IMR-90 (cell line): ENCODE measurements at regions not wholly inside any gene's neighbourhood (a gene's known extent, or its start where the extent isn't known, plus 50 kb on each side); places are given as distances from the start of the nearest gene placed in this dataset.

Source experiments
- CEBPB ChIP-seq: IDR thresholded peaks from 2 replicates; pipeline ENCODE4 v1.6.1; 2012; ENCODE audit warnings: low read depth, low read length, improper control_type of control experiment
- FOS ChIP-seq: fragments of 150-350 bp; IDR thresholded peaks from 2 replicates; pipeline ENCODE4 v1.6.1; 2016; ENCODE audit warnings: low read depth, low read length
- MAFK ChIP-seq: IDR thresholded peaks from 2 replicates; pipeline ENCODE4 v1.6.1; 2012; ENCODE audit warnings: low read depth, low read length, improper control_type of control experiment
- MXI1 ChIP-seq: IDR thresholded peaks from 2 replicates; pipeline ENCODE4 v1.6.1; 2012; ENCODE audit warnings: low read depth, mild to moderate bottlenecking, low read length, moderate library complexity, borderline replicate concordance
- NFE2L2 ChIP-seq: fragments of 150-350 bp; IDR thresholded peaks from 2 replicates; pipeline ENCODE4 v1.6.1; 2016; ENCODE audit warnings: low read depth, mild to moderate bottlenecking, low read length
- POLR2A ChIP-seq: IDR thresholded peaks from 2 replicates; pipeline ENCODE4 v1.6.1; 2012; ENCODE audit warnings: mild to moderate bottlenecking, low read depth, low read length
- RAD21 ChIP-seq: IDR thresholded peaks from 2 replicates; pipeline ENCODE4 v1.6.1; 2012; ENCODE audit warnings: low read length, improper control_type of control experiment
- RCOR1 ChIP-seq: IDR thresholded peaks from 2 replicates; pipeline ENCODE4 v1.6.1; 2012; ENCODE audit warnings: mild to moderate bottlenecking, low read length, improper control_type of control experiment; ENCODE audit not compliant: insufficient replicate concordance
- TF ChIP-seq, protein P1 (sequence below): conservative IDR thresholded peaks from 2 replicates; pipeline ENCODE4 v1.5.1; 2012; ENCODE audit warnings: mild to moderate bottlenecking, low read depth, low read length, improper control_type of control experiment
- TF ChIP-seq, protein P2 (sequence below): fragments of 150-350 bp; IDR thresholded peaks from 2 replicates; pipeline ENCODE4 v1.6.1; 2017; ENCODE audit warnings: mild to moderate bottlenecking, antibody characterized with exemption, low read length, low read depth
- TF ChIP-seq, protein P3 (sequence below): fragments of 150-350 bp; IDR thresholded peaks from 2 replicates; pipeline ENCODE4 v1.6.1; 2016; ENCODE audit warnings: low read depth, mild to moderate bottlenecking, low read length, moderate library complexity, borderline replicate concordance

DNA sequence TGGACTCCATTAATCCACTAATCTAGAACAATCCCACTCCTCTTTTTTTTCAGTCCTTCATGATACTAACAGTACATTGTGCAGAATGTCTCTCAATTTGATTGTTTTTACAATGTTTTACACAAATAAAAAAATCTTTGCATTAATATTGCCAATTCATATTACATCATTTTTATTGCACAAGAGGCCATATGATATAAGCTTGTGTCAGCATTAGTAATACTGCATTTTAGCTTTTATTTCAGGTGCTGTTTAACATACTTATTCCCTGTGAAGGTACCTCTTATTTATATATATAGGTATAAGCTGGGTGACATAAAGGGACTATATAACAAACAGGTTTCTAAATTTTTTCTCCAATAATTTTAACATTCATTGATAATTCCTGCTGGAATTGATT is 737.4 kb downstream of the DNAH5 start:
- no peak for TF ChIP-seq MXI1
- TF ChIP-seq, protein P1, sequence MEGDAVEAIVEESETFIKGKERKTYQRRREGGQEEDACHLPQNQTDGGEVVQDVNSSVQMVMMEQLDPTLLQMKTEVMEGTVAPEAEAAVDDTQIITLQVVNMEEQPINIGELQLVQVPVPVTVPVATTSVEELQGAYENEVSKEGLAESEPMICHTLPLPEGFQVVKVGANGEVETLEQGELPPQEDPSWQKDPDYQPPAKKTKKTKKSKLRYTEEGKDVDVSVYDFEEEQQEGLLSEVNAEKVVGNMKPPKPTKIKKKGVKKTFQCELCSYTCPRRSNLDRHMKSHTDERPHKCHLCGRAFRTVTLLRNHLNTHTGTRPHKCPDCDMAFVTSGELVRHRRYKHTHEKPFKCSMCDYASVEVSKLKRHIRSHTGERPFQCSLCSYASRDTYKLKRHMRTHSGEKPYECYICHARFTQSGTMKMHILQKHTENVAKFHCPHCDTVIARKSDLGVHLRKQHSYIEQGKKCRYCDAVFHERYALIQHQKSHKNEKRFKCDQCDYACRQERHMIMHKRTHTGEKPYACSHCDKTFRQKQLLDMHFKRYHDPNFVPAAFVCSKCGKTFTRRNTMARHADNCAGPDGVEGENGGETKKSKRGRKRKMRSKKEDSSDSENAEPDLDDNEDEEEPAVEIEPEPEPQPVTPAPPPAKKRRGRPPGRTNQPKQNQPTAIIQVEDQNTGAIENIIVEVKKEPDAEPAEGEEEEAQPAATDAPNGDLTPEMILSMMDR, result no peak
- no peak for TF ChIP-seq NFE2L2
- peak; percentile 37; the same call in 1 of the 2 replicates for TF ChIP-seq CEBPB
- TF ChIP-seq, protein P2, sequence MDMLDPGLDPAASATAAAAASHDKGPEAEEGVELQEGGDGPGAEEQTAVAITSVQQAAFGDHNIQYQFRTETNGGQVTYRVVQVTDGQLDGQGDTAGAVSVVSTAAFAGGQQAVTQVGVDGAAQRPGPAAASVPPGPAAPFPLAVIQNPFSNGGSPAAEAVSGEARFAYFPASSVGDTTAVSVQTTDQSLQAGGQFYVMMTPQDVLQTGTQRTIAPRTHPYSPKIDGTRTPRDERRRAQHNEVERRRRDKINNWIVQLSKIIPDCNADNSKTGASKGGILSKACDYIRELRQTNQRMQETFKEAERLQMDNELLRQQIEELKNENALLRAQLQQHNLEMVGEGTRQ, result no peak
- no peak for TF ChIP-seq FOS
- TF ChIP-seq RAD21, result no peak
- no peak for TF ChIP-seq MAFK
- no peak for TF ChIP-seq POLR2A
- no peak for TF ChIP-seq RCOR1
- TF ChIP-seq, protein P3, sequence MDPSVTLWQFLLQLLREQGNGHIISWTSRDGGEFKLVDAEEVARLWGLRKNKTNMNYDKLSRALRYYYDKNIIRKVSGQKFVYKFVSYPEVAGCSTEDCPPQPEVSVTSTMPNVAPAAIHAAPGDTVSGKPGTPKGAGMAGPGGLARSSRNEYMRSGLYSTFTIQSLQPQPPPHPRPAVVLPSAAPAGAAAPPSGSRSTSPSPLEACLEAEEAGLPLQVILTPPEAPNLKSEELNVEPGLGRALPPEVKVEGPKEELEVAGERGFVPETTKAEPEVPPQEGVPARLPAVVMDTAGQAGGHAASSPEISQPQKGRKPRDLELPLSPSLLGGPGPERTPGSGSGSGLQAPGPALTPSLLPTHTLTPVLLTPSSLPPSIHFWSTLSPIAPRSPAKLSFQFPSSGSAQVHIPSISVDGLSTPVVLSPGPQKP, result no peak
